ENCODE measurements at regions not wholly inside any gene's neighbourhood (a gene's known extent, or its start where the extent isn't known, plus 50 kb on each side); places are given as distances from the start of the nearest gene placed in this dataset.

- no peaks in the 10 kb centered on the region; the same call in none of the 2 replicates for H3K36me3 ChIP-seq (ENCODE audit: control insufficient read depth, insufficient read depth, low read length)
- no peak for TF ChIP-seq CTCF (IDR thresholded peaks at IDR 0.05; ENCODE audit: insufficient read depth, low read length, poor library complexity, severe bottlenecking)
- no peak overlapping the region for H3K4me3 ChIP-seq (replicated peaks; ENCODE audit: low read depth, low read length)
- peak; percentile 65 for DNase-seq (ENCODE audit: extremely low read depth, insufficient read length)
- no peaks in the 10 kb centered on the region for H3K27me3 ChIP-seq (replicated peaks; ENCODE audit: control insufficient read depth, insufficient read depth, low read length)
Observed at GRCh38 chr11:59273373-59273841, 60.7 kb upstream of the MPEG1 start.

- TF ChIP-seq CTCF (IDR thresholded peaks at IDR 0.05; ENCODE audit: insufficient read depth, low read length, poor library complexity, severe bottlenecking): no peak
- no peak for DNase-seq (ENCODE audit: extremely low read depth, insufficient read length)
- Histone ChIP-seq H3K36me3 (ENCODE audit: control insufficient read depth, insufficient read depth, low read length) (peaks cover 1% of the 10 kb centered on the region), H3K27me3 (replicated peaks; ENCODE audit: control insufficient read depth, insufficient read depth, low read length) (no peaks in the 10 kb centered on the region), H3K4me3 (replicated peaks; ENCODE audit: low read depth, low read length) (no peak overlapping the region)
Observed at GRCh38 chr11:59272771-59273372, 60.1 kb upstream of the MPEG1 start.

DNA sequence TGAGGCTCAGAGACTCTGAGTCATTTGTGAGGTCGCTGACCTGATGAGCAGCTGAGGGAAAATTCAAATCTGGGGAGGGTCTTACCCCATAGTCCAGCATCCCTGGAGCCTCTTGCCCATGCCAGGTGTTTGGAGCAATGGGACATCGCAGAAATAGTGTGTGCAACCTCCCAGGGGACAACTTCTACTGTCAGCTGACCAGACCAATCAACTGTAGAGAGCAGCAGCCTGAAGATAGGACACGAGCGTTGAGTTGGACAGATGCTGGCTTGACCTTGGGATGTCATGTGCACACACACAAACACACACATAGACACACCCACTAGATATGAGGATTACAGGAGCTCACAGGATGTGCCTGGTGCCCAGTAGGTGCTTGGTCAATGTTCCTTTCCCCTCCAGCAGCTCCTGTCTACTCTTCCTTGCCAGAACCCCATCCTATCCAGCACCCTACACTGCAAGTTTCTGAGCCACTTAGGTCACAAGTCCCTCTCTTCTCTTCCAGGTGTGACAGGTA lies 59.1 kb upstream of the MPEG1 start:
- Histone ChIP-seq H3K4me3 (replicated peaks; ENCODE audit: low read depth, low read length) (no peak overlapping the region), H3K36me3 (ENCODE audit: control insufficient read depth, insufficient read depth, low read length) (peaks cover 1% of the 10 kb centered on the region), H3K27me3 (replicated peaks; ENCODE audit: control insufficient read depth, insufficient read depth, low read length) (no peaks in the 10 kb centered on the region)
- no peak for DNase-seq (ENCODE audit: extremely low read depth, insufficient read length)
- no peak for TF ChIP-seq CTCF (IDR thresholded peaks at IDR 0.05; ENCODE audit: insufficient read depth, low read length, poor library complexity, severe bottlenecking)

DNA sequence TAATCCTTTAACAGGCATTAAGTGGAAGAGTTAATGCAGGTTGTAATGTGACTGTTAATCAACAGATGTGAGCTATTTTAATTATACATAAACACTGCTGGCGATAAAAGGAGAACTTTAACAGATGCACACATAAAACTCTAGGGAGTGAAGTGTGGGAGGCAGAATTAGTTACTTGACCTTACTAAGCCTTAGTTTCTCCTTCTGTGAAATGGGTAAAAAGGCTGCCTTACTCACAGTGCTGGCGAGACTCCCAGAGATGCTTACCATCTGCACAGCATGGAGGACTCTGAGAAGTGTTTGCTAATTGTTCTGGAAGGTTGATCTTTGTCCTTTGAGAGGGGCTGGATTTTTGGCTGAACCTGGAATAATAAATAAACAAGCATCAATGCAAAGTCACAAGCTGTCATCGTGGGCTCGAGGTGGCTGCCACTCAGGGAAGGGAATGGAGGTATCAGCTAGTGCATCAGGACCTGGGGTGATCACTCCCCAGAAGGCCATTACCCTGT lies 58.6 kb upstream of the MPEG1 start:
- Histone ChIP-seq H3K4me3 (replicated peaks; ENCODE audit: low read depth, low read length) (no peak overlapping the region), H3K27me3 (replicated peaks; ENCODE audit: control insufficient read depth, insufficient read depth, low read length) (no peaks in the 10 kb centered on the region), H3K36me3 (ENCODE audit: control insufficient read depth, insufficient read depth, low read length) (peaks cover 1% of the 10 kb centered on the region)
- DNase-seq (ENCODE audit: extremely low read depth, insufficient read length): no peak
- no peak for TF ChIP-seq CTCF (IDR thresholded peaks at IDR 0.05; ENCODE audit: insufficient read depth, low read length, poor library complexity, severe bottlenecking)

- TF ChIP-seq CTCF (IDR thresholded peaks at IDR 0.05; ENCODE audit: insufficient read depth, low read length, poor library complexity, severe bottlenecking): no peak
- H3K36me3 ChIP-seq (ENCODE audit: control insufficient read depth, insufficient read depth, low read length): peaks cover 1% of the 10 kb centered on the region
- no peak for DNase-seq (ENCODE audit: extremely low read depth, insufficient read length)
- H3K27me3 ChIP-seq (replicated peaks; ENCODE audit: control insufficient read depth, insufficient read depth, low read length): no peaks in the 10 kb centered on the region
- no peak overlapping the region for H3K4me3 ChIP-seq (replicated peaks; ENCODE audit: low read depth, low read length)
Observed at GRCh38 chr11:59267736-59268475, 55.2 kb upstream of the MPEG1 start.
